T-helper 22 cell (primary cell): ENCODE measurements at regions not wholly inside any gene's neighbourhood (a gene's known extent, or its start where the extent isn't known, plus 50 kb on each side); places are given as distances from the start of the nearest gene placed in this dataset.

ENCODE experiments used
- DNase-seq: peaks from one replicate; pipeline ENCODE4 v3.0.0-alpha.2; 2020; ENCODE audit warnings: low read depth

GRCh38 chr4:108567831-108568230 is 52.5 kb upstream of the RPL34 start:
- DNase-seq, result no peak

GRCh38 chr4:108561116-108561515 is 59.3 kb upstream of the RPL34 start:
- no peak for DNase-seq

GRCh38 chr4:108560616-108561015 is 59.8 kb upstream of the RPL34 start:
- no peak for DNase-seq

GRCh38 chr4:108559911-108560310 is 60.5 kb upstream of the RPL34 start:
- no peak for DNase-seq

GRCh38 chr4:108559068-108559793 is 61.1 kb upstream of the RPL34 start:
- DNase-seq, result no peak

GRCh38 chr4:108556588-108557200 is 63.7 kb upstream of the RPL34 start:
- no peak for DNase-seq

GRCh38 chr4:108556166-108556565 is 64.2 kb upstream of the RPL34 start:
- DNase-seq, result no peak

- no peak for DNase-seq
These were observed 64.7 kb upstream of the RPL34 start for GRCh38 chr4:108555701-108556100.

- no peak for DNase-seq
These were observed 72.7 kb upstream of the RPL34 start for GRCh38 chr4:108547682-108548081.

GRCh38 chr4:108546728-108547127 is 73.6 kb upstream of the RPL34 start:
- no peak for DNase-seq

- DNase-seq, result no peak
These were observed 75.9 kb upstream of the RPL34 start for GRCh38 chr4:108544481-108544880.

- no peak for DNase-seq
These were observed 76.9 kb upstream of the RPL34 start for GRCh38 chr4:108543359-108543968.

- no peak for DNase-seq
These were observed 79.8 kb upstream of the RPL34 start for GRCh38 chr4:108540536-108540935.

GRCh38 chr4:108536577-108536976 is 83.8 kb upstream of the RPL34 start:
- DNase-seq, result no peak

GRCh38 chr4:108535757-108536156 is 84.6 kb upstream of the RPL34 start:
- no peak for DNase-seq

- DNase-seq, result no peak
These were observed 86.5 kb upstream of the RPL34 start for GRCh38 chr4:108533876-108534275.

GRCh38 chr4:108533245-108533844 is 87.0 kb upstream of the RPL34 start:
- no peak for DNase-seq

- no peak for DNase-seq
These were observed 87.6 kb upstream of the RPL34 start for GRCh38 chr4:108532738-108533137.

- DNase-seq, result no peak
These were observed 88.2 kb upstream of the RPL34 start for GRCh38 chr4:108532187-108532586.

GRCh38 chr4:108531461-108531860 is 88.9 kb upstream of the RPL34 start:
- no peak for DNase-seq

- no peak for DNase-seq
These were observed 90.1 kb upstream of the RPL34 start for GRCh38 chr4:108529984-108530905.

GRCh38 chr4:108529102-108529501 is 91.3 kb upstream of the RPL34 start:
- no peak for DNase-seq
